ENCODE measurements at regions not wholly inside any gene's neighbourhood (a gene's known extent, or its start where the extent isn't known, plus 50 kb on each side); places are given as distances from the start of the nearest gene placed in this dataset.

DNA sequence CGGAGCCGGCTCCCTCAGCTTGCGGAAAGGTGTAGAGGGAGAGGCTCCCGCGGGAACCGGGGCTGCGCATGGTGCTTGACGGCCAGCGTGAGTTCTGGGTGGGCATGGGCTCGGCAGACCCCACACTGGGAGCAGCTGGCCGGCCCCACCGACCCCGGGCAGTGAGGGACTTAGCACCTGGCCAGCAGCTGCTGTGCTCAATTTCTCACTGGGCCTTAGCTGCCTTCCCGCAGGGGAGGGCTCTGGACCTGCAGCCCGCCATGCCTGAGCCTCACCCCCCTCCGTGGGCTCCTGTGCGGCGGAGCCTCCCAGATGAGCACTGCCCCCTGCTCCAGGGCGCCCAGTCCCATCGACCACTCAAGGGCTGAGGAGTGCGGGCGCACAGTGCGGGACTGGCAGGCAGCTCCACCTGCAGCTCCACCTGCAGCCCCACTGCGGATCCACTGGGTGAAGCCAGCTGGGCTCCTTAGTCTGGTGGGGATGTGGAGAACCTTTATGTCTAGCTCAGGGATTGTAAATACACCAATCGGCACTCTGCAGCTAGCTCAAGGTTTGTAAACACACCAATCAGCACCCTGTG, 1141.8 kb downstream of the PCDH17 start:
- no peak for DNase-seq (ENCODE audit: low read depth in 2 of 2)

DNA sequence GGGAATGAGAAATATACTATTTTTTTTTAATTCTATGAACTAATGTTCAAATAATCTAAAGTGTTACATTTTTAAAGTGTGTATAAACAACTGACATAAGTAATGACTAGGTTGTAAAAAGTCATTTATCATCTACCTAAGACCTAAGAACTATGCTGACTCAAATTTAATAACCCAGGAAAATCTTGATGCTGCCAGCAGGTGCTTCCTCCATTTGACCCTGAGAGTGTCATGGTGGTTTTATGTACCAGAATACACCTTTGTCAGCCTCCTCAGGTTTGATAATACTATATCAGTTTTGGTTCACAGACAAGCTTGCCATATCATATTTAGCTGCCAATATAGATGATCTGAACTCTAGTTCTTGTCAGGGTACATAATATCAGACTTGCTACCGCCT, 1151.2 kb downstream of the PCDH17 start:
- DNase-seq (ENCODE audit: low read depth in 2 of 2) = no peak

DNA sequence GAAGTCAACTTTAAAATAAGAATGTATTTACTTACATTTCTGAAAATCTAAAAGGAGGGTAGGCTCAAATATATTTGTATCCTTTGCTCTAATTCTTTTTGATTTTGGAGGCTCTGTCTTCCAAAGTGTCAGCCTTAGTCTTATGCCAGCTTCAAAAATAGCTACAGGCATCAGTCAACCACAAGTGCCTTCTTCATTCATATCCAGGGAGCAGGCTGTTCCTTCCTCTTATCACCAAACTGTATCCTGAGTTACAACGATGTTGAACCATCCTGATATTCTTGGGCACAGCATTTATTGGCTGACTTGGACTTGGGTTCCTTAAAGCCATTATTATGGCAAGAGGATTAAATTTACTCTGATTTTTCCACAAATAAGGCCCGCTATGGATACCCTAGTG, 1161.3 kb downstream of the PCDH17 start:
- DNase-seq (ENCODE audit: low read depth in 2 of 2) = no peak

DNA sequence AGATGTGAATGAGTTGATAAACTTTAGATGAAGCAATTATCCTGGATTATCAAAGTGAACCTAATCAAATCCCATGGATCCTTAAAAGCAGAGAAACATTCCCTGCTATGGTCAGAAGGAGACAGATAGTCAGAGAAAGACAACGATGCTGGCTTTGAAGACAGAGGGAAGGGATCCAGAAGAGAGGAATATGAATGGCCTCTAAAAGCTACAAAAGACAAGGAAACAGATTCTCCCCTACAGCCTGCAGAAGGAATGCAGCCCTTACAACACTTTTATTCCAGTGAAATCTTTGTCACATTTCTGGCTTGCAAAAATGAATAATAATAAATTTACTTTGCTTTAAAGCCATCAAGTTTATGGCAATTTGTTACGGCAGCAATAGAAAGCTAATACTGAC, 1164.2 kb downstream of the PCDH17 start:
- DNase-seq (ENCODE audit: low read depth in 2 of 2) = no peak

DNA sequence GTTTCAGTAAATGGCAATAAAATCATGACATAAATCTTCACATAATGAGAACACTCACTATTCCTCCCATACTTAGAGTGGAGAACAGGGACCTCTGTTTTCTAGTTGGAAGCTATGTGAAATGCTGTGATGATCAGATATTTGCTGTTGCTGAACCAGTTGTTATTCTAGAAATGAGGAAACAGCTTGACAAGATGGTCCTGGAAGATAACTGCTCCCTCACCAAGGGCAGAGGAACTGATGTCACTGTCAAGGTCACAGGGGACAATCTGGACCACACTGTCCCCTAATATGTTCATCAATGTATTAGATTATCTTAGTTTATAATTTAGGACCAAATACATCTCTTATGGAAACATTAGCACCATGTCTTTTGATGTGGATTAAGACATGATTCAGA, 1173.3 kb downstream of the PCDH17 start:
- DNase-seq (ENCODE audit: low read depth in 2 of 2) = no peak

DNA sequence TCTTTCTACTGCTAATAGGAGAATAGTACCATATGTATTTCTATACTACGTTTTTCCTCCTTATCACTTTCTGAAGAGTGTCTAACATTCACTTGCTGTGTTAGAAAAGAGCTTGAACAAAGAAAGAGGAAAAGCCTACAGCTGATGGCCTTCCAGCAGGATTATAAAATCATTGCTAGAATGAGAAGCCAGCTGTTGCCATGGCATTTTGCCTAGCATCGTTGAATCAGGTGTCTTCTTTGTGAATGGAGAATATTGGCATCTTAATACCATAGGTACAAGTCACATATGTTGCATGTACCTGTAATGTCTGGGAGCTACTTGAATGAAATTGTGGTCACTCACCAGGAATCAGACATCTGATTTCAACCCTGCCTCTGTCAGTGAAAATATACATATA, 1174.9 kb downstream of the PCDH17 start:
- DNase-seq (ENCODE audit: low read depth in 2 of 2) = no peak

DNA sequence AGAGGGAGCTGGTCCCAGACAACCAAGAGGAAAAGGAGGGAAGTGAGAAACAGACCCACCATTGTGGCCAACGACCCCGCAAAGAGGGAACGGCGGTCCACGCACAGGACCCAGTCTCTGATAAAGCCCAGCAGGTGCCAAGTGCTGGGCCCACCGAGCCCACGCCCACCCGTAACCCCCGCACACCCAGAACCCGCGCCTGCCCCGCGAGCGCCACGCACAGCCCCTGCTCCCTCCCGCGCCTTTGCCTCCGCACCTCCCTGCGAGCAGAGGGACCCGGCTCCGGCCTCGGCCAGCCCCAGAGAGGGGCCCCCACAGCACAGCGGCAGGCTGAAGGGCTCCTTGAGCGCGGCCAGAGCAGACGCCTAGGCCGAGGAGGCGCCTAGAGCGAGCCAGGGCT, 1192.2 kb downstream of the PCDH17 start:
- DNase-seq (ENCODE audit: low read depth in 2 of 2) = no peak

DNA sequence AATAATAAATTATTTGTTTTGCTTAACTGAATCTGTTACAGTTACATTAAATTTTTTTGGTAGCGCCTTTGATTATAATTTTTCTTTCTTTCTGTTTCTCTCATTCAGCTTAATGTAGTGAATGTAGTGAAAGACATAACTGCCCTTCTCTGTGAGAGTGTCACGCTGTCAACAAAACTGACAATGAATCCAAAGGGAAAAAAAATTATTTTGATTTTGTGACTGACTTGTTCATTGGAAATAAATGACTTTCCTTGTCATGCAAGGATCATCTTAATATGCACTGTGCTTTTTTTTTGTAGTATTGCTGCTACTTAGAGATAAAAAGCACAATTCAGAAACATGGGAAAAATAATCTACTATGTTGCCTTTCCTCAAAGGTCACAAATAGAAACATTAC, 1196.4 kb downstream of the PCDH17 start:
- no peak for DNase-seq (ENCODE audit: low read depth in 2 of 2)

DNA sequence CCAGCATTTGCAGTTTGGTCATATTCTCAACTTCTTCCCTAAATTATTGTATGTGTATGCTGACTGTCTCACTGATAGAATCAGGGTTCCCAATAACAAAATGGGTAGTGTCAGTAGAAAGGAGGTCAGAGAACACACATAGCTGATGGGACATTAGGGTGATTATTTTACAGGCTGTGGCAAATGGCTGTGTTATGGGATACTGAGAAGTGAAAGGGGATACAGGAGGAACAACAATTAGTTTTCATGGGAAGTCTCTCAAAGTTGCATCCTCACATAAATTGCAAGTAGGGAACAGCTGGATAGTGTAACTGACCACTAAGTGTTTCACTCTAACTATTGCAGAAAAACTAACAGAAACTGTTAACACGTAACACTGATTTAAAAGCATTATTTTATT, 1199.3 kb downstream of the PCDH17 start:
- DNase-seq (ENCODE audit: low read depth in 2 of 2) = no peak

DNA sequence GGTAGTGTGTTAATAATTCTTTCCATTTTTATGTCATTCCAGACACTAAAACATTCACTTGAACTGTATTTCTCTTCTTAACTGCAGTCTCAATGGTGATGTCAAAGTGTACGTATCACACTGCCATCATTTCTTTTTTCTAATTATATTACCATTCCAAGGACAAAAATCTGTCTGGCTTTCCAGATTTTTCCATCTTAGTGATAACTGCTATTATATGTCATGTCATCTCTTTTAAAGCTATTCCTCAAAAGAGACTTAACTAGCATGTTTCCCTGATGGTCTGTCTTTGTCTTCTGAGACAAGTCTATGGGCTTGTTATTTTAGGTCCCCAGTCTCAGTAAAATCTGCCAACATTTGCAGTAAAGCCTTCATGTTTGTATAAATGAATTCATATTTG, 1207.1 kb downstream of the PCDH17 start:
- no peak for DNase-seq (ENCODE audit: low read depth in 2 of 2)

DNA sequence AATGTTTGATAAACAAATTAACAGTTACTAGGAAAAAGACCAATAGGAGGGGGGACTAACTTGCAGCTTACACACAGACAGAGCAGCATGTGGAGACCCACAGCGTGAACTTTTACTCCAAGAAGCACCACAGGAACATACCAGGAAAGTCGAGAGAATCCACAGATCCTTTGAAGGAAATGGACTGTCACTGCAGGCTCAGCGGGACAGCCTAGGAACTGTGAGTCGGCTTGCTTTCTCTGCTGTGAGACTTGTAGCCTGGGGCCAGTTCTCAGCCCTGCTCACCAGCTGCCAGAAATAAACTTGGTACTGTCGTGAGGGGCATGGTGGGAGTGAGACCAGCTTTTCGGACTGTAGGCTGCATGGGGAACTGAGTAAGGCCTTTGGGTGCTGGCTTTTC, 1211.5 kb downstream of the PCDH17 start:
- DNase-seq (ENCODE audit: low read depth in 2 of 2) = no peak

DNA sequence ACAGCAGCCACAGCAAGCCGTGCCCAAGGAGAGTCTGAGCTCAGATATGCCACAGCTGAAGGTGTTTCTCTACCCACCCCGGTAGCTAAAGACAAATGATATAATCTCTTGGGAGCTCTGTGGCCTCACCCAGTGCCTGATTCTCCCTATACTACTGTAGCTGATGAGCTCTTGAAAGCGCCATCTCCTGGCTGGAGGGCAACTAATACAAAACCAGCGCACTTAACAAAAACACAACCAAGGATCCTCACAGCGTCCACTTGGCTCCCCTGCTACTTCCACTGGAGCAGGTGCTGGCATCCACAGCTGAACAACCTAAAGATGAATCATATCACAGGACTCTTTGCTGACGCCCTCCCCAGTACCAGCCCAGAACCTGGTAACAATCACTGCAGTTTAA, 1212.0 kb downstream of the PCDH17 start:
- no peak for DNase-seq (ENCODE audit: low read depth in 2 of 2)

DNA sequence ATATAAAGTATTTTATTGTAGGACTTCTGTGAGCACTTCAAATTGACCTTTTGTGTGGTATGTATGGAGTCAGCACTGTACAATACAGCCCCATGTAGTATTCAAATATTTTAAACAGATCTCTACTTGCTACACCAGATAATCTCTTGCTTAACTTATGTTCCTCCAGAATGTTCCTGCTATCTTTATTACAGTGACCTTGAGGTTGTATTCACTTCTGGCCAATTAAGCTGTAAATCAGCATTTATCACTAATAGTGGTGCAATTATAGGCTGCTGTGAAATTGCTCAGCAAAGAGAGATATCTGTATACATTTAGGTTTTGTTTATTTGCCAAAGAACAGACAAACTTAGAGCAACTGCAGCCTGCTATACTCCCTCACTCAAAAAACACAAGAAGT, 1218.6 kb downstream of the PCDH17 start:
- no peak for DNase-seq (ENCODE audit: low read depth in 2 of 2)

DNA sequence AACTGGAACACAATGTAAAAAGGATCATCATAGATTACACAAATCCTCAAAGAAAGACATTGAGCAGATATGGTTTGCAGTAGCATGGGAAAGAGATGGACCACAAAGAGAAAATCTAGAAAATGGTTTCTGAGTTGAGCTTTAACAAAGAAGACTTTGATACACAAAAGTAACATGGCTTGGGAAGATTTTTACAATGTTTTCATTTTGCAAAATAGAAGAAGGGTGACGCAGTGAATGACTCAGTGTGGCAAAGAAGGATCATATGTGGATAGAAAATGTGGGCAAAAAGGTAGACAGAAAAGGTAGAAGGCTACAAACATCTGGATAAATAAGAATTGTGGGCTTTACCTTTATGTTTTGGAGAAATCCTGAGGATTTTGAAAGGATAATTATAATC, 1220.5 kb downstream of the PCDH17 start:
- DNase-seq (ENCODE audit: low read depth in 2 of 2) = no peak

DNA sequence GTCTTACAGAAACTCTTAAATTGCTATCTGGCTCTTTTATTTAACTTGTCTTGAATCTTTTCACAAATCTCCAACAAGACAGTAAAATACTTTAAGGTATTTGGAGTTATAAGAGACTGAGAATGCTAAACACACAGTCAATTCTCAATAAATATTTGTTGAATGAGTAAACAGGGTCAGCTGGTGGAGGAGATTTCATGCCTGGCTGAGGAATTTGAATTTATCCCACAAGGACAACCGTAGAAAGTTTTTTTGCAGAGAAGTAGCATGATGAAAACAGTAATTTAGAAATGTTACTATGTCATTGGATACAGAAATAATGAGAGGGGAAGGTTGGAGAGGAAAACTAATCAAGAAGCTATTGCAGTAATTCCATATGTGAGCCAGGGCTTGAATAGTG, 1223.7 kb downstream of the PCDH17 start:
- DNase-seq (ENCODE audit: low read depth in 2 of 2) = no peak

DNA sequence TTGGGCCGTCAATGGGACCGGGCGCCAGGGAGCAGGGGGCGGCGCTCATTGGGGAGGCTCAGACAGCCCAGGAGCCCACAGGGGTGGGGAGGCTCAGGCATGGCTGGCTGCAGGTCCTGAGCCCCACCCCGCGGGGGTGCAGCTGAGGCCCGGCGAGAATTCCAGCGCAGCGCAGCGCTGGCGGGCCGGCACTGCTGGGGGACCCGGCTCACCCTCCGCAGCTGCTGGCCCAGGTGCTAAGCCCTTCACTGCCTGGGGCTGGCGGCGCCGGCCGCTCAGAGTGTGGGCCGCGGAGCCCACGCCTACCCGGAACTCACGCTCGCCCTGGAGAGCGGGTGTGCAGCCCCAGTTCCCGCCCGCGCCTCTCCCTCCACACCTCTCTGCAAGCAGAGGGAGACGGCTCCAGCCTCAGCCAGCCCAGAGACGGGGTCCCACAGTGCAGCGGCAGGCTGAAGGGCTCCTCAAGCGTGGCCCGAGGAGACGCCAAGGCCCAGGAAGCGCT, 1227.4 kb downstream of the PCDH17 start:
- DNase-seq (ENCODE audit: low read depth in 2 of 2) = no peak

DNA sequence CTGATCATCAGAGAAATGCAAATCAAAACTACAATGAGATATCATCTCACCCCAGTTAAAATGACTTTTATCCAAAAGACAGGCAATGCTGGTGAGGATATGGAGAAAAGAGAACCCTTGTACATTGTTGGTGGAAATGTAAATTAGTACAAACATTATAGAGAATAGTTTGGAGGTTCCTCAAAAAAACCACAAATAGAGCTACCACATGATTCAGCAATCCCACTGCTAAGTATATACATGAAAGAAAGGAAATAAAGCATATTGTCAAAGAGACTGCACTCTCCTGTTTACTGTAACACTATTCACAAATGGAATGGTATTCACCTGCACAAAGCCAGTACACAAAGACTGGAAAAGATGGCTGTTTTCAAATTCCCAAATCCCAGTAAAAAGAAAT, 1233.7 kb downstream of the PCDH17 start:
- DNase-seq (ENCODE audit: low read depth in 2 of 2) = no peak

DNA sequence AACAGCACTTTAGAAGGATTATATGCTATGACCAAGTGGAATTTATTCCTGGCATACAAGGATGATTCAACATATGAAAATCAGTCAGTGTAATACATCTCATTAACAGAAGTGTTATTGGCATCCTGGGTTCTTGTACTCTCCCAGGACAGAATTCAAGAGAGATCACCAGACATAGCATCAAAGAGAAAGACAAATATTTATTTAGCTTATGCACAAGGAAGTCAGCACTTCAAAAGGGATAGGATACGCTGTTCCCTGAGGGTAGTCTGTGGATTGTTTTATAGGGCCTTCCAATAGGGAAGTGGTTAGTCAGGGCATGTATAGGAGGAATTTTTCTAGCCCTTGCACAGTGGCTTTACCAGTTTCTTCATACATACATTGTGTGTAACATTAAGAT, 1238.0 kb downstream of the PCDH17 start:
- DNase-seq (ENCODE audit: low read depth in 2 of 2) = no peak

DNA sequence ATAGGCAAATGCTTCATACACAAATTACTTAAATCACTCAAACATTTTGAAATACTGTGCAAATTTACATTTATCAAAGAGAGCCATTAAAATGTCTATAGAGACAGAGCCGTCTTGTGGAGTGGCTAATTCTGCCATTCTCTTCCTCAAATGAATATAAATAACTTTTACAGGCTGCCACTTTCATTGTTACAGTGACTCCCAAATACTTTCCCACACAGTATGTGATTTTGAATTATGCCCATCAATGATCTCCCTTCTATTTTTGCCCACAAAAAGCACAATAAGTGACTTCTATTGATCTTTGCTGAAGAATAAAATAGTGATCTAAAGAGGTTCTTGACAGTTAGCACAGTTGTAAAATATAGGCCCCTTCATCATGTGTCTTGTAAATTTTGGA, 1244.9 kb downstream of the PCDH17 start:
- no peak for DNase-seq (ENCODE audit: low read depth in 2 of 2)

DNA sequence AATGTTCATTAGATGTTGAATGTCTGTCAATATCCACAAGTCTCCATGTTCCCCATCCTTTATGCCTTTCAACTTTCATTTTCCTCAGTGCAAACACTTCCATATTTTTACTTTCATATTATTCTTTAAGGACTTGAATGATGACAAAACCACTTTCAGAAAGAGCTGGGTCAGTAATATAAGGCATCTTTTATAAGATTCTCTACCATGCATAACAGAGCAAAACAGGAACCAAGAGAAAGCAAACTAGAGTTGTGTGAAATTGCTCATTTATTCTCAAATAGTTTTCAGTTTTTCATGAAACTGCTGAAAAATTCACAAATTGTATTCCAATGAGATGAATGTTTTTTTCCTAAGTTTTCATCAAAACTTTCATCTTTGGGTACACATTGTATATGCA, 1247.6 kb downstream of the PCDH17 start:
- no peak for DNase-seq (ENCODE audit: low read depth in 2 of 2)

DNA sequence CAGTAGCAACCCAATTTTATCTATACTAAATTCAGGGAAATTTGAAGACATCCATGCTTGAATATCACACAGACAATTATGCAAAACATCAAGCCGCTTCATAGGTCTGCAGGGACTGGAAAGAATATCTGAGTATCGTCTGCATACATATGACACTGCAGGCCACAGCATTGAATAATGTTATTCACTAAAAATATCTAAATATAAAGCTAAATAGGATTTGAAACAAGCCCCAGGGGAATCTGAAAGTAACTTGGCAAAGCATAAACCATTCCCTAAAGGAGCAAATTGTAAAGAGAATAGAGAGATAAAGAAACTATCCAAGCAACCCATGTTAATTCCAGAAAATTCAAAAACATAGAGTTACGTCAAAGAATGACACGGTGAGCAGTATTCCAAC, 1251.0 kb downstream of the PCDH17 start:
- no peak for DNase-seq (ENCODE audit: low read depth in 2 of 2)

DNA sequence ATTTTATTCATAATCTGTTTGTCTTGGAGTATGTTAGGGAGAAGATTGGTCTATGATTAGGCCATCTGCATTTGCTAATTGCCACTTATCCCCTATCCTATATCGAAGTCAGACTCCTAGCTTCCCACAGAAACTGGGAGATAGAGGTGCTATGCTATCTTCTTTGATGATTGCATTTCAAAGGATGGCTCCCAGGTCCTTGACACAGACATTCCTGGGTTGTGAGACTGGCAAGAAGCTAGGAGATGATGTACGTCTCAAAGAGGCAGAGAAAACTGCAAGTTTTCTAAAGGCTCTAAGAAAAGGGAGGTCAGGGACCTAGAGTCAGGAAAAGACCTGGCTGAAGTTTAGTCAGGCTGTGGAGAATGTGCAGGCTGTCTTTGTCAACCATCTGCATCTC, 1251.9 kb downstream of the PCDH17 start:
- DNase-seq (ENCODE audit: low read depth in 2 of 2) = no peak

DNA sequence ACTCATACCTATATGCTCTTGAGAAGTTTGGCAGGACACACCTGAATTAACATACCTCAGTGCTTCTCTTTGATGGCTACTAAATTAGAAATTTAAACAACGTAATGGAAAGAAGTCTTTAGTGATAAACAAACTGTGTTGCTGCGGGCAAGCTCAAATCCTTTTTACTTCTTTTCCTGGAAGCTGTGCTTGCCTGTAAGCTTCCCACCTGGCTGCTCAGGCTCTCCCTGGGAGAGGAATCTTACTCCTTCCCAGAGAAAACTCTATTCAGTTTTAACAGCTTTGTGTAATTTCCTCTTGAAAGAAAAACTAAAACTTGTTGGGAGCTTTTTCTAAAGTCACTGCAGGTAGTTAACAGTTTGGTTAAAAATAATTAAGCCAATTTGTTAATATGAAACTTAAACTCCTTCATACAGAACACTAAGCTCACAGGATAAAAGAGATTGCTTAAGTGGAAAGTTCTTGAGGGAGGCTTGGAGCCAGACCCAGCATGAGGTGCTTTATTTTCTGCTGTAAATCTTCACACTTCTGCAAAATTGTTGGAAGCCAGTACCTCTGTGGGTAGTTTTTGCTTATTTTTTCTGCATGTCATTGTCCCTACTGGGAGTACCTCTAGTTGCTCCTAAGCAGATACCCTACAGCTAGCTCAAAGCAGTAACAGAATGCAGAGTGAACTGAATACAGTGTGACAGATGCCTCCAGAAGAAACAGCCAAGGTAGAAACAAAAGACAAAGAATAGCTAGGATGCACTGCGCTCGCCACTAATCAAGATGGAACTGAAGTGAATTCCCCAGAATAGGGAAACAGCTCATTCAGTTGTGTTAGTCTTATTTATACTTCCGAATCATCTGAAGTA, 1253.0 kb downstream of the PCDH17 start:
- DNase-seq (ENCODE audit: low read depth in 2 of 2) = no peak

DNA sequence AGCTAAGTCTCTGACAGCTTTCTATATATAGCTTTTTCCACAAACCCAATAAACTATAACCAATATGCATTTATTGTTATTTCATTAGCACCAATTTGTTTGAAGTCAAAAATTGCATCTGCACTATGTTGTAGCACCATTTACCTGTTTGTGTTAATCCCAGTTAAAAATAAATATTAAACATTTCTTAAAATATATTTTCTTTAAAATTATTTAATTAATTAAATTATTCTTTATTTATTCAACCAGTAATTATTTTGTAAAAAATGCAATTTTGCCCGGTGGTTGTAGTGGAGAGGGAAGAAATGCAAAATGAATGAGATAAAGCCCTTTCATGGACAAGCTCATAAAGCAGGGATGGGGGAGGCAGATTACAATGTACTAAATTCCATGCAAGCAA, 1257.9 kb downstream of the PCDH17 start:
- no peak for DNase-seq (ENCODE audit: low read depth in 2 of 2)

Data from activated CD8-positive, alpha-beta memory T cell treated with anti-CD3 and anti-CD28 coated beads for 4 hours (primary cell).